ENCODE measurements at regions not wholly inside any gene's neighbourhood (a gene's known extent, or its start where the extent isn't known, plus 50 kb on each side); places are given as distances from the start of the nearest gene placed in this dataset.

DNA sequence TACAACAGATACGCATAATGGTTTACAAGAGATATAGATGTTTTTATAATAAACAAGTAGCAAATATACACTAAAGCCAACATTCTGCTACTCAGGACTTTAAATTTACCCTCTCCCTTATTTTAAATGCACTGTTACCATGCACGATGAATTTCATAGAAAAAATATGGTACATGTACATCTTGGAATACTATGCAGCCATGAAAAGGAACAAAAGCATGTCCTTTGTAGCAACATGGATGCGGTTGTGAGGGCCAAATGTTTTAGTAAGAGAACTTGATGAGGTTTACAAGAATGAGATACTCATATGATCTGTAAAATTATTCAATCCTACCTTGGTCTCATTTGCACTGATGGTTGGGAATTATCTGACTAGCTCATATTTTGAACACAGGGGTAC is 769.3 kb downstream of the VGLL3 start:
- DNase-seq (ENCODE audit: low read depth), result no peak
- ChIA-PET CTCF (no interaction called here), POLR2A (no interaction called here)
- TF ChIP-seq, protein P1, sequence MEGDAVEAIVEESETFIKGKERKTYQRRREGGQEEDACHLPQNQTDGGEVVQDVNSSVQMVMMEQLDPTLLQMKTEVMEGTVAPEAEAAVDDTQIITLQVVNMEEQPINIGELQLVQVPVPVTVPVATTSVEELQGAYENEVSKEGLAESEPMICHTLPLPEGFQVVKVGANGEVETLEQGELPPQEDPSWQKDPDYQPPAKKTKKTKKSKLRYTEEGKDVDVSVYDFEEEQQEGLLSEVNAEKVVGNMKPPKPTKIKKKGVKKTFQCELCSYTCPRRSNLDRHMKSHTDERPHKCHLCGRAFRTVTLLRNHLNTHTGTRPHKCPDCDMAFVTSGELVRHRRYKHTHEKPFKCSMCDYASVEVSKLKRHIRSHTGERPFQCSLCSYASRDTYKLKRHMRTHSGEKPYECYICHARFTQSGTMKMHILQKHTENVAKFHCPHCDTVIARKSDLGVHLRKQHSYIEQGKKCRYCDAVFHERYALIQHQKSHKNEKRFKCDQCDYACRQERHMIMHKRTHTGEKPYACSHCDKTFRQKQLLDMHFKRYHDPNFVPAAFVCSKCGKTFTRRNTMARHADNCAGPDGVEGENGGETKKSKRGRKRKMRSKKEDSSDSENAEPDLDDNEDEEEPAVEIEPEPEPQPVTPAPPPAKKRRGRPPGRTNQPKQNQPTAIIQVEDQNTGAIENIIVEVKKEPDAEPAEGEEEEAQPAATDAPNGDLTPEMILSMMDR (IDR thresholded peaks at IDR 0.05; ENCODE audit: insufficient read depth, low read depth, low read length), result no peak
- Histone ChIP-seq H3K4me3 (ENCODE audit: low read depth, low read length) (no peak overlapping the region), H3K36me3 (ENCODE audit: control insufficient read depth, insufficient read depth, low read length) (no peaks in the 10 kb centered on the region), H3K27me3 (ENCODE audit: control insufficient read depth, insufficient read depth, low read length) (no peaks in the 10 kb centered on the region)

DNA sequence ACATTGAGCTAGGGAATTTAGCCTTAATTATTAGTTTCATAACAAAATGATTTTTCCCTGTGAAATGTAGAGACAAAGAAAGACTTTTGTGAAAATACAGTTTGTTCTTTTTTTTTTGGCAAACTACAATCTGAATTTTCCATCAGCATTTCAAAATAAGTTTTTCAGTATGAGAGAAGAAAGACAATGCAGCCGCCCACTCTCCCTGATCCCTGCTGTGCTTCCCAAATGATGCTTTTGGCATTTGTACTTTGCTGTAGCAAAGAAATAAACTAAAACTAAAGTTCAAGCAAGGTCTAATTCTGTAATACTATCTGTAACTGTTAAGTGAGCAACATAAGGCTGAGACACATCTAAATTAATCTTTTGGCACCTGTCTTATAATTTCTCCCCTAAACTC is 782.2 kb downstream of the VGLL3 start:
- POLR2A ChIA-PET, result no interaction called here
- CTCF ChIA-PET, result no interaction called here

DNA sequence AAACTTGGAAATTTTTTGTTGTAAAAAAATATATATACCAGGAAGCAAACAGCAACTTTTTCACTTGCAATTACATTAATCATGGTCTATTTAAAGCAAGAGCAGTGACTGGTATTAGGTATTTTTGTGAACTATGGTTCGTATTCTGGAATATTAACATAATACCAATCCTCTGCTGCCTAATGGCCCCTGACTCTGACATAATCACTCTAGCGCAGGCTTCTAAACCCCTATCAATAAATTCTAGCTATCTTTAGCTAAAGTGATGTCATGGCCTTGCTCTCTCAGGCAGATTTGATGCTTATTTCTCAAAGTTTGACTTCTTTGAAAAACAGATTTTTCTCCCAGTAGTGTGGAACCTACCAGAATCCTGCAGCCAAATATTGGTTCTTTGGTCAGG is 808.3 kb downstream of the VGLL3 start:
- POLR2A ChIA-PET, result no interaction called here
- H3K27me3 ChIP-seq (ENCODE audit: control insufficient read depth, insufficient read depth, low read length), result no peaks in the 10 kb centered on the region
- H3K36me3 ChIP-seq (ENCODE audit: control insufficient read depth, insufficient read depth, low read length), result no peaks in the 10 kb centered on the region
- no peak for DNase-seq (ENCODE audit: low read depth)
- H3K4me3 ChIP-seq (ENCODE audit: low read depth, low read length), result no peak overlapping the region
- TF ChIP-seq, protein P1 (IDR thresholded peaks at IDR 0.05; ENCODE audit: insufficient read depth, low read depth, low read length), result no peak
- CTCF ChIA-PET, result no interaction called here

More for the DNA sequence above, 782.2 kb downstream of the VGLL3 start:
- Histone ChIP-seq H3K36me3 (ENCODE audit: control insufficient read depth, insufficient read depth, low read length) (no peaks in the 10 kb centered on the region), H3K4me3 (ENCODE audit: low read depth, low read length) (no peak overlapping the region), H3K27me3 (ENCODE audit: control insufficient read depth, insufficient read depth, low read length) (no peaks in the 10 kb centered on the region)
- no peak for DNase-seq (ENCODE audit: low read depth)
- TF ChIP-seq, protein P1 (IDR thresholded peaks at IDR 0.05; ENCODE audit: insufficient read depth, low read depth, low read length), result no peak

GRCh38 chr3:86180696-86181095 is 810.3 kb downstream of the VGLL3 start:
- CTCF ChIA-PET, result no interaction called here
- DNase-seq (ENCODE audit: low read depth), result no peak

GRCh38 chr3:86178095-86178494 is 812.9 kb downstream of the VGLL3 start:
- ChIA-PET CTCF (interaction anchor here (1.5 kb wide), 1 partner anchor 17 kb away, joined by 3 read pairs; no protein-coding TSS in a partner anchor), POLR2A (no interaction called here)
- no peaks in the 10 kb centered on the region for H3K36me3 ChIP-seq (ENCODE audit: control insufficient read depth, insufficient read depth, low read length)
- DNase-seq (ENCODE audit: low read depth), result no peak
- TF ChIP-seq, protein P1 (IDR thresholded peaks at IDR 0.05; ENCODE audit: insufficient read depth, low read depth, low read length), result no peak
- H3K27me3 ChIP-seq (ENCODE audit: control insufficient read depth, insufficient read depth, low read length), result no peaks in the 10 kb centered on the region
- no peak overlapping the region for H3K4me3 ChIP-seq (ENCODE audit: low read depth, low read length)

More at GRCh38 chr3:86180696-86181095, 810.3 kb downstream of the VGLL3 start:
- TF ChIP-seq, protein P1 (IDR thresholded peaks at IDR 0.05; ENCODE audit: insufficient read depth, low read depth, low read length), result no peak
- Histone ChIP-seq H3K36me3 (ENCODE audit: control insufficient read depth, insufficient read depth, low read length) (no peaks in the 10 kb centered on the region), H3K27me3 (ENCODE audit: control insufficient read depth, insufficient read depth, low read length) (no peaks in the 10 kb centered on the region), H3K4me3 (ENCODE audit: low read depth, low read length) (no peak overlapping the region)
- POLR2A ChIA-PET, result no interaction called here
